Calu3 (cell line): ENCODE measurements at regions not wholly inside any gene's neighbourhood (a gene's known extent, or its start where the extent isn't known, plus 50 kb on each side); places are given as distances from the start of the nearest gene placed in this dataset.

Experiments
- BruUV-seq: library from RNA; stranded (reverse); fragments of 400-500 nt; replicated peaks from 2 replicates; lab custom pipeline; 2021; lab: Mats Ljungman, UMichigan
- CTCF ChIA-PET: fragments of 300-600 bp; sonication (Branson Sonifier 250); formaldehyde crosslinking; loops from one replicate; lab custom pipeline; 2022; ENCODE audit warnings: antibody characterized with exemption; lab: Charles Lee
- DNase-seq: peaks from one replicate; pipeline ENCODE4 v3.0.0; 2022
- H3K27ac Mint-ChIP-seq: one replicate; pipeline ENCODE4 v1.8.0; 2022; ENCODE audit warnings: mixed read lengths; ENCODE audit not compliant: unreplicated experiment
- H3K27me3 Mint-ChIP-seq: one replicate; pipeline ENCODE4 v1.8.0; 2022; ENCODE audit warnings: mixed read lengths; ENCODE audit not compliant: unreplicated experiment
- H3K36me3 Mint-ChIP-seq: one replicate; pipeline ENCODE4 v1.8.0; 2022; ENCODE audit warnings: mild to moderate bottlenecking, moderate library complexity, mixed read lengths; ENCODE audit not compliant: insufficient read depth, unreplicated experiment
- H3K4me1 Mint-ChIP-seq: one replicate; pipeline ENCODE4 v1.8.0; 2022; ENCODE audit warnings: mild to moderate bottlenecking, low read depth, mixed read lengths; ENCODE audit not compliant: unreplicated experiment
- H3K4me3 Mint-ChIP-seq: one replicate; pipeline ENCODE4 v1.8.0; 2022; ENCODE audit warnings: mild to moderate bottlenecking, low read depth, moderate library complexity, mixed read lengths; ENCODE audit not compliant: unreplicated experiment
- H3K9me3 Mint-ChIP-seq: one replicate; pipeline ENCODE4 v1.8.0; 2022; ENCODE audit warnings: low read depth, mixed read lengths; ENCODE audit not compliant: unreplicated experiment
- CTCF ChIP-seq: fragments of 200-600 bp; IDR thresholded peaks from one replicate; pipeline ENCODE4 v1.8.0; 2022; ENCODE audit warnings: antibody characterized with exemption; ENCODE audit not compliant: unreplicated experiment
- intact Hi-C: fragments of 100-400 bp; cut with micrococcal nuclease; formaldehyde crosslinking; loops from one replicate; pipeline ENCODE4 v1.10.0; 2022; ENCODE audit not compliant: unreplicated experiment

GRCh38 chr1:17881761-17882160 is 126.6 kb downstream of the ACTL8 start:
- BruUV-seq: no TSS peak
- CTCF ChIA-PET: no interaction called here

GRCh38 chr1:17883136-17883535 is 128.0 kb downstream of the ACTL8 start:
- CTCF ChIA-PET: no interaction called here

More at GRCh38 chr1:17881761-17882160, 126.6 kb downstream of the ACTL8 start:
- no peak overlapping the region for H3K4me3 Mint-ChIP-seq
- no peak for DNase-seq
- peaks cover 93% of the 10 kb centered on the region for H3K27me3 Mint-ChIP-seq
- TF ChIP-seq CTCF: no peak
- H3K36me3 Mint-ChIP-seq: no peaks in the 10 kb centered on the region
- H3K4me1 Mint-ChIP-seq: no peaks in the 10 kb centered on the region
- intact Hi-C loops: no loop called here
- no peaks in the 10 kb centered on the region for H3K9me3 Mint-ChIP-seq
- H3K27ac Mint-ChIP-seq: no peak overlapping the region

GRCh38 chr1:17883662-17884395 is 128.7 kb downstream of the ACTL8 start:
- intact Hi-C loops: no loop called here
- no peak overlapping the region for H3K27ac Mint-ChIP-seq
- H3K27me3 Mint-ChIP-seq: peaks cover 93% of the 10 kb centered on the region
- H3K4me3 Mint-ChIP-seq: no peak overlapping the region
- no peaks in the 10 kb centered on the region for H3K36me3 Mint-ChIP-seq
- no peak for TF ChIP-seq CTCF
- no peaks in the 10 kb centered on the region for H3K4me1 Mint-ChIP-seq
- BruUV-seq: no TSS peak
- H3K9me3 Mint-ChIP-seq: no peaks in the 10 kb centered on the region
- CTCF ChIA-PET: no interaction called here
- no peak for DNase-seq

More at GRCh38 chr1:17883136-17883535, 128.0 kb downstream of the ACTL8 start:
- TF ChIP-seq CTCF: no peak
- Mint-ChIP-seq H3K4me1 (no peaks in the 10 kb centered on the region), H3K27ac (no peak overlapping the region), H3K27me3 (peaks cover 93% of the 10 kb centered on the region), H3K4me3 (no peak overlapping the region), H3K9me3 (no peaks in the 10 kb centered on the region), H3K36me3 (no peaks in the 10 kb centered on the region)
- no peak for DNase-seq
- intact Hi-C loops: no loop called here
- no TSS peak for BruUV-seq

- CTCF ChIA-PET: interaction anchor here (0.7 kb wide), 1 partner anchor 712 kb away, joined by 7 read pairs; no protein-coding TSS in a partner anchor
- H3K27me3 Mint-ChIP-seq: peaks cover 100% of the 10 kb centered on the region
- BruUV-seq: no TSS peak
Observed at GRCh38 chr1:17885663-17886320, 130.7 kb downstream of the ACTL8 start.

More at GRCh38 chr1:17885663-17886320, 130.7 kb downstream of the ACTL8 start:
- no peaks in the 10 kb centered on the region for H3K4me1 Mint-ChIP-seq
- intact Hi-C loops: no loop called here
- H3K4me3 Mint-ChIP-seq: no peak overlapping the region
- H3K36me3 Mint-ChIP-seq: no peaks in the 10 kb centered on the region
- TF ChIP-seq CTCF: no peak
- no peak overlapping the region for H3K27ac Mint-ChIP-seq
- no peaks in the 10 kb centered on the region for H3K9me3 Mint-ChIP-seq
- no peak for DNase-seq
